Mucosa of descending colon (tissue), 3 donors: ENCODE measurements at regions not wholly inside any gene's neighbourhood (a gene's known extent, or its start where the extent isn't known, plus 50 kb on each side); places are given as distances from the start of the nearest gene placed in this dataset.

Experiments
- ATAC-seq: fragments of 200-7000 bp; cut with Tn5 transposase; one replicate; pipeline ENCODE4 v1.9.1; 2020; ENCODE audit warnings: mild to moderate bottlenecking, moderate library complexity
- DNase-seq, 3 donors: peaks; one replicate each; pipeline ENCODE4 v3.0.0-alpha.2; 2020
- H3K36me3 ChIP-seq: fragments of 200-600 bp; one replicate; pipeline ENCODE4 v1.8.0; 2021; ENCODE audit warnings: low read depth, mild to moderate bottlenecking
- H3K4me1 ChIP-seq: fragments of 200-600 bp; one replicate; pipeline ENCODE4 v1.8.0; 2021; ENCODE audit warnings: low read depth, mild to moderate bottlenecking
- H3K4me3 ChIP-seq: fragments of 200-600 bp; one replicate; pipeline ENCODE4 v1.8.0; 2021; ENCODE audit warnings: mild to moderate bottlenecking
- H3K9me3 ChIP-seq: fragments of 200-600 bp; one replicate; pipeline ENCODE4 v1.8.0; 2021; ENCODE audit warnings: mild to moderate bottlenecking
- intact Hi-C, 2 donors: fragments of 100-400 bp; cut with DNase I in 1 of 2; cut with micrococcal nuclease in 1 of 2; formaldehyde crosslinking; loops; one replicate each; pipeline versions ENCODE4 v1.11.0 to v1.11.1; 2022; cut with DNase I, micrococcal nuclease
- TF ChIP-seq, protein P1 (sequence below): fragments of 200-600 bp; IDR thresholded peaks from one replicate; pipeline ENCODE4 v1.8.0; 2022; ENCODE audit warnings: antibody characterized with exemption, mild to moderate bottlenecking
- donor health status: DM: no; HTN: no; CAD: no; lungs with moderate emphysema.
- donor health status: DM: no; HTN: no; CAD: no.
- donor health status: DM: no; HTN: yes; CAD: no.

DNA sequence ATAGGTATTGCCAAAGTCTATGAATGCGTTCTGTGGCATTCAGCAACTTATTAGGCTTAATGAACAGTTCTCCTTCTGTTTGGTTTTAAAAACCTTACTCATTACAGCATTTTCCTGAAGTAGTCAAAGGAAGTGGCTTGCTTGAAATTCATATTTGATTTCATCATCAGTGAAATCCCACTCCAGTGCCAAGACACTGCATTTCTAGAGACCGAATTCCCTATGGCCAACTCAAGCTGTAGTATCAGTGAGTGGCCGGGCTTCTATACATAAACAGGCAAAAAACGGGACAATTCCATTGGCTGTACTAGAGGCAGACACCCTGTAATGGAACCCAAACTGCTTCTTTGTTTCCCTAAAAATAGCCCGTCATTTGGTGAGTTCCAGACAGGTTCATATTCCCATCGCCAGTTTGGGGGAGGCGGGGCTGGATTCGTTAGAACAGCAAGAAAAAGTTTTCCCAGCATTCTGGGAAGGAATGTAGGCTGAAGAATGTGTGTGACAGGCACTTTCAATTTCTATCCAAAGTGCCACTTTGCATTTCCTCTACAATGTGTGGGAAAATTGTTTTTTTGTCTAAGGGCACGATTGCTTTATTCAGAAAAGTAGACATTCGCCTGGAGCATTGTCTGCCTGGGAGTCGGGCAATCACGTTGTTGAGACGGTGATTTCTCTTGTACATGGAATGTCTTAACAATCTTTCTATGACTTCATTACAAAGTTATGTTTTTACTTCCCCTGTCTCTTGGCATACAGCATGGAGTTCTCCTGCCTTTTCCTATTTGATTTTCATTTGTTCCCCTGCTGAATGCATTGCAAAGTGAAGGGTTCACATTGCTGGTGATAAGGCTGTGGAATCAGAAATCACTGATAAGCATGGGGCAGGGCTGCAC lies 141.8 kb upstream of the MAST4 start:
- no peak for ATAC-seq
- no peak overlapping the region for H3K4me3 ChIP-seq
- TF ChIP-seq, protein P1, sequence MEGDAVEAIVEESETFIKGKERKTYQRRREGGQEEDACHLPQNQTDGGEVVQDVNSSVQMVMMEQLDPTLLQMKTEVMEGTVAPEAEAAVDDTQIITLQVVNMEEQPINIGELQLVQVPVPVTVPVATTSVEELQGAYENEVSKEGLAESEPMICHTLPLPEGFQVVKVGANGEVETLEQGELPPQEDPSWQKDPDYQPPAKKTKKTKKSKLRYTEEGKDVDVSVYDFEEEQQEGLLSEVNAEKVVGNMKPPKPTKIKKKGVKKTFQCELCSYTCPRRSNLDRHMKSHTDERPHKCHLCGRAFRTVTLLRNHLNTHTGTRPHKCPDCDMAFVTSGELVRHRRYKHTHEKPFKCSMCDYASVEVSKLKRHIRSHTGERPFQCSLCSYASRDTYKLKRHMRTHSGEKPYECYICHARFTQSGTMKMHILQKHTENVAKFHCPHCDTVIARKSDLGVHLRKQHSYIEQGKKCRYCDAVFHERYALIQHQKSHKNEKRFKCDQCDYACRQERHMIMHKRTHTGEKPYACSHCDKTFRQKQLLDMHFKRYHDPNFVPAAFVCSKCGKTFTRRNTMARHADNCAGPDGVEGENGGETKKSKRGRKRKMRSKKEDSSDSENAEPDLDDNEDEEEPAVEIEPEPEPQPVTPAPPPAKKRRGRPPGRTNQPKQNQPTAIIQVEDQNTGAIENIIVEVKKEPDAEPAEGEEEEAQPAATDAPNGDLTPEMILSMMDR, result no peak
- no peaks in the 10 kb centered on the region for H3K9me3 ChIP-seq
- no peaks in the 10 kb centered on the region for H3K4me1 ChIP-seq
- intact Hi-C loops, result no loop called here
- no peaks in the 10 kb centered on the region for H3K36me3 ChIP-seq
- no peak for DNase-seq

DNA sequence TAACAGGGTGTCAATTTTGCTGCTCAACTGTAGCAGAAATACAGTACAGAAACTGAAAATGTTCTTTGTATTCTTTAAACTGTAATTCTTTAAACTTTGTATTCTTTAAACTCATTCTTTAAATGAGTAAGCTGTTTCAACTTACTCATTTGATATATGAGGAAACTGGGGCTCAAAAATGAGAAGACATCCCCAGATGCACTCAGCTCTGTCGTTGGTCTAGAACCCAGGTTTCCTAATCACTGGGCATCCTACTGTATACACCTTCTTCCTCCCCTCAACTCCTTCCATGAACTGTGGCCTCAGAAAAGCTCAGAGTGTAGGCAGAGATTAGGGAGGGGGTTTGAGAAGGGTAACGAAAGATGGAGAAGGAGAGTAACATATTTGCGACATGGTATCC lies 136.5 kb upstream of the MAST4 start:
- no peak for ATAC-seq
- intact Hi-C loops, result no loop called here
- DNase-seq, result no peak

DNA sequence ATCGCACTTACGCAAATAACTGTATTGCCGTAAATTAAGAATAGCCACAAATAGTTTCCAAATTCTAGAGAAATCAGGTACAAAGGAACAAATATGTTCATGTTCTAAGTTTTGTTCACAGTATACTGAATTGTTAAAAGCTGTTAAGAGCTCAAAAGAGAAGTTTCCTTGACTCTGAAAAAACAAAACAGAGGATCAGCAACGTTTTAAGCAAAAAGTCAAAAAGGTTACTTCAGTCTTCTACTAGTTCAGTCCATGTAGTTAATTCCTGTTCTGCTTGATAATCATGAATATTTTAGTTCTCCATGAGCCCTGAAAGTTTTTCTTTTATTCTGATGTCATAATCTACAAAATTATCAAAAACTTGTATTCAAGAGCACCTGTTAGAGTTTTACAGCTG lies 128.6 kb upstream of the MAST4 start:
- no peak for ATAC-seq
- no peaks in the 10 kb centered on the region for H3K36me3 ChIP-seq
- H3K4me1 ChIP-seq, result no peaks in the 10 kb centered on the region
- TF ChIP-seq, protein P1, result no peak
- no peak for DNase-seq
- no peak overlapping the region for H3K4me3 ChIP-seq
- intact Hi-C loops, result no loop called here
- peaks cover 26% of the 10 kb centered on the region for H3K9me3 ChIP-seq

More for the DNA sequence above, 136.5 kb upstream of the MAST4 start:
- H3K36me3 ChIP-seq, result no peaks in the 10 kb centered on the region
- TF ChIP-seq, protein P1, result no peak
- no peaks in the 10 kb centered on the region for H3K9me3 ChIP-seq
- H3K4me3 ChIP-seq, result no peak overlapping the region
- no peaks in the 10 kb centered on the region for H3K4me1 ChIP-seq

DNA sequence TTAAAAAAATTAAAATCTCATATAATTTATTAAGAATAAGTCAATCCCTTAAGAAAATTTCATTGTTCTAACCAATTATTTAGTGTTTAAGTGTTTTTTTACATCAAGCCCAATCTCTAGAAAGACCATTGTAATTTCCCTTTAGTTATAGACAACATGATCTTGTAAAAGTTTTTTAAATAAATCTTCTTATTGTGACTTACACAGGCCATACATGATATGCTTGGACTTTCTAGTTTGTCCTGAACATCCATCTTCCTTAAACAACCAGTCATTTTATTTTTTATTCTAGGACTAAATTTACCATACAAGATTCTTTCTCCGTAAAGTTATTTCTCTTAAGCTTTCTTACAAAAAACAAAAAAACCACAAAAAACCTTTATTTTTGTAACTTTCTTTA lies 126.5 kb upstream of the MAST4 start:
- Histone ChIP-seq H3K9me3 (peaks cover 26% of the 10 kb centered on the region), H3K36me3 (no peaks in the 10 kb centered on the region), H3K4me1 (no peaks in the 10 kb centered on the region), H3K4me3 (no peak overlapping the region)
- DNase-seq, result no peak
- ATAC-seq, result no peak
- TF ChIP-seq, protein P1, result no peak
- intact Hi-C loops, result no loop called here

DNA sequence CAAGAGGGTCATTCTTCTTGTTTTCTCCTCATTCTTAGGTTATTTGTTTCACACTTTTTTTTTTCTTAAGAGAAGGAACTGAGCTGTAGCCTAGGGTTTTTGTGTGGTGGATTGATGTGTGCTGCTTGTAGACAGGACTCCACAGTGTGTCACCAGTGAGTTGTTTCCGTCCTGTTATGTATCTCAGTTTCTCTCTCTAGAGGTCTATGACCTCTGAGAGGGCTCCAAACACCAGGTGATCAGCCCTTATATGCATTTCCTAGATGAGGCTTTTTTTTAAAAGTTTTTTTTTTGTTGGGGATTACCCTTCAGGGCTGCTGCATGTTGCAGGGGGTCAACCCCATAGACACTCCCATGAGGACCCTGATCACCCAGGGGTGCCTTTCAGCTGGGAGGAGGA lies 124.2 kb upstream of the MAST4 start:
- H3K9me3 ChIP-seq, result peaks cover 26% of the 10 kb centered on the region
- H3K36me3 ChIP-seq, result no peaks in the 10 kb centered on the region
- no peak overlapping the region for H3K4me3 ChIP-seq
- H3K4me1 ChIP-seq, result no peaks in the 10 kb centered on the region
- ATAC-seq (no peak), DNase-seq (no peak)
- intact Hi-C loops, result no loop called here
- TF ChIP-seq, protein P1, result no peak
